DOHH2 (cell line): ENCODE measurements at regions not wholly inside any gene's neighbourhood (a gene's known extent, or its start where the extent isn't known, plus 50 kb on each side); places are given as distances from the start of the nearest gene placed in this dataset.

Experiments
- H3F3A ChIP-seq: fragments of 200-600 bp; sonication (generic), shearing (Covaris generic); 2 replicates; pipeline ENCODE4 v1.6.0; 2016; ENCODE audit warnings: antibody characterized with exemption, mild to moderate bottlenecking; ENCODE audit not compliant: control insufficient read depth, insufficient read depth
- H3K27ac ChIP-seq: fragments of 200-600 bp; sonication (generic); 2 replicates; pipeline ENCODE4 v1.5.1; 2014; ENCODE audit warnings: low read depth, mild to moderate bottlenecking, low read length, moderate library complexity
- H3K27me3 ChIP-seq: fragments of 200-600 bp; sonication (generic); 2 replicates; pipeline ENCODE4 v1.6.1; 2014; ENCODE audit warnings: mild to moderate bottlenecking, low read length, mixed read lengths; ENCODE audit not compliant: control insufficient read depth
- H3K36me3 ChIP-seq: fragments of 200-600 bp; sonication (generic); 2 replicates; pipeline ENCODE4 v1.6.1; 2014; ENCODE audit warnings: mild to moderate bottlenecking, low read length, moderate library complexity, mixed read lengths; ENCODE audit not compliant: control insufficient read depth
- H3K4me1 ChIP-seq: fragments of 200-600 bp; sonication (generic); 2 replicates; pipeline ENCODE4 v1.6.1; 2014; ENCODE audit warnings: mild to moderate bottlenecking, low read length, mixed read lengths; ENCODE audit not compliant: control insufficient read depth
- H3K4me2 ChIP-seq: fragments of 200-600 bp; sonication (generic); 2 replicates; pipeline ENCODE4 v1.6.0; 2014; ENCODE audit warnings: mild to moderate bottlenecking, low read length, moderate library complexity
- H3K4me3 ChIP-seq: fragments of 200-600 bp; sonication (generic); 2 replicates; pipeline ENCODE4 v1.5.1; 2014; ENCODE audit warnings: mild to moderate bottlenecking, low read length, mixed read lengths
- H3K79me2 ChIP-seq: fragments of 200-600 bp; sonication (generic); 2 replicates; pipeline ENCODE4 v1.6.1; 2014; ENCODE audit warnings: mild to moderate bottlenecking, low read length, mixed read lengths; ENCODE audit not compliant: control insufficient read depth
- H3K9me2 ChIP-seq: fragments of 200-600 bp; sonication (generic); replicated peaks from 2 replicates; pipeline ENCODE4 v1.6.1; 2014; ENCODE audit warnings: mild to moderate bottlenecking, low read length, mixed read lengths; ENCODE audit not compliant: control insufficient read depth
- H3K9me3 ChIP-seq: fragments of 200-600 bp; sonication (generic); 2 replicates; pipeline ENCODE4 v1.6.1; 2014; ENCODE audit warnings: antibody characterized with exemption, low read length, mixed read lengths; ENCODE audit not compliant: control insufficient read depth, insufficient read depth
- H4K20me1 ChIP-seq: fragments of 200-600 bp; sonication (generic); 2 replicates; pipeline ENCODE4 v1.6.0; 2014; ENCODE audit warnings: low read depth, mild to moderate bottlenecking, antibody characterized with exemption, low read length, moderate library complexity; ENCODE audit not compliant: control insufficient read depth, insufficient read depth
- EZH2phosphoT487 ChIP-seq: fragments of 200-600 bp; sonication (generic); IDR thresholded peaks from 2 replicates; pipeline ENCODE4 v1.6.1; 2017; ENCODE audit warnings: borderline replicate concordance, mild to moderate bottlenecking, antibody characterized with exemption, low read length, moderate library complexity, mixed read lengths
- TF ChIP-seq, protein P1 (sequence below): fragments of 200-600 bp; sonication (generic); IDR thresholded peaks from one replicate; pipeline ENCODE4 v1.5.1; 2014; ENCODE audit warnings: antibody characterized with exemption, mild to moderate bottlenecking, low read depth, low read length; ENCODE audit not compliant: poor library complexity, severe bottlenecking

DNA sequence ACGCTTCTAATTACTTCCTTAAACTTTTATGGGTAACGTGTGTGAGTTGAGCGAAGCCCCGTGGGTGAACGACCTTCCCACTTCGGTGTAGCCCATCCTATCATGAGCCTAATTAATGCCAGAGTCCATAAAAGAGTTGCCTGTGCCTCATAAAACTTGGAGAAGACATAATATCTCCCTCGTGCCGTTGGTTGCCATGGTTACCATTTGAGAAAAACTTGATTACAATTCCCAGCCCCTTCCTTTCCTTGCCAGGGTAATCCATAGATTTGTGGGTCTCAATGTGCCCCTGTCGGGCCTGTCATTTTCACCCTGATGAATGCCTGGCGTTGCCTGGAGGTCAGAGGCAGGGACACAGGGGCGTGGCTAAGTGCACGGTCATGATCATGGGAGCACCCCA is 127.1 kb downstream of the GLRX3 start:
- Histone ChIP-seq H3K27me3 (no peaks in the 10 kb centered on the region), H3K79me2 (no peaks in the 10 kb centered on the region), H3K4me1 (no peaks in the 10 kb centered on the region), H3K4me2 (no peak overlapping the region), H3F3A (no peaks in the 10 kb centered on the region), H3K27ac (no peak overlapping the region), H3K36me3 (no peaks in the 10 kb centered on the region), H3K9me2 (no peaks in the 10 kb centered on the region), H3K4me3 (no peak overlapping the region), H3K9me3 (no peaks in the 10 kb centered on the region), H4K20me1 (no peaks in the 10 kb centered on the region)
- TF ChIP-seq, protein P1, sequence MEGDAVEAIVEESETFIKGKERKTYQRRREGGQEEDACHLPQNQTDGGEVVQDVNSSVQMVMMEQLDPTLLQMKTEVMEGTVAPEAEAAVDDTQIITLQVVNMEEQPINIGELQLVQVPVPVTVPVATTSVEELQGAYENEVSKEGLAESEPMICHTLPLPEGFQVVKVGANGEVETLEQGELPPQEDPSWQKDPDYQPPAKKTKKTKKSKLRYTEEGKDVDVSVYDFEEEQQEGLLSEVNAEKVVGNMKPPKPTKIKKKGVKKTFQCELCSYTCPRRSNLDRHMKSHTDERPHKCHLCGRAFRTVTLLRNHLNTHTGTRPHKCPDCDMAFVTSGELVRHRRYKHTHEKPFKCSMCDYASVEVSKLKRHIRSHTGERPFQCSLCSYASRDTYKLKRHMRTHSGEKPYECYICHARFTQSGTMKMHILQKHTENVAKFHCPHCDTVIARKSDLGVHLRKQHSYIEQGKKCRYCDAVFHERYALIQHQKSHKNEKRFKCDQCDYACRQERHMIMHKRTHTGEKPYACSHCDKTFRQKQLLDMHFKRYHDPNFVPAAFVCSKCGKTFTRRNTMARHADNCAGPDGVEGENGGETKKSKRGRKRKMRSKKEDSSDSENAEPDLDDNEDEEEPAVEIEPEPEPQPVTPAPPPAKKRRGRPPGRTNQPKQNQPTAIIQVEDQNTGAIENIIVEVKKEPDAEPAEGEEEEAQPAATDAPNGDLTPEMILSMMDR: no peak
- TF ChIP-seq EZH2phosphoT487: no peak

DNA sequence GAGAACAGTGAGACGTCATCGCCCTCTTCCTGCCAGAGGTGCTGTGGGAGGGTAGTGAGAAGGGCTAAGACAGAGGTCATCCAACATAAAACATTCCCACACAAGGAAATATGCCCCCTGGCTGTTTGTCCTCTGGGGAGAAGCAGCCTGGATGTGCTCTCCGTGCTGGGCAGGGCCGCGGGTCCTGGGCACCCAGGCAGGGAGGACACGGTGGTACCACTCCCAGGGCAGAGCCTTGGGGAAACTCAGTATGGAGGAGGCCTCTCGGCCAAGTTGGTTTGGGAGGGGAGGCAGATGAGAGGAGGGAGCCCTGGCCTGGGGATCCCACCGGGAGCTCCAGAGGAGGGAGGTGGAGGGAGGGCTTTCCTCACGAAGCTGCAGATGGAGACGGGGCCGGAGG is 129.4 kb downstream of the GLRX3 start:
- H4K20me1 ChIP-seq: no peaks in the 10 kb centered on the region
- no peaks in the 10 kb centered on the region for H3K9me2 ChIP-seq
- no peak for TF ChIP-seq EZH2phosphoT487
- TF ChIP-seq, protein P1: no peak
- no peaks in the 10 kb centered on the region for H3K27me3 ChIP-seq
- H3K27ac ChIP-seq: no peak overlapping the region
- H3K36me3 ChIP-seq: no peaks in the 10 kb centered on the region
- H3K4me3 ChIP-seq: no peak overlapping the region
- no peaks in the 10 kb centered on the region for H3K4me1 ChIP-seq
- no peaks in the 10 kb centered on the region for H3K79me2 ChIP-seq
- no peaks in the 10 kb centered on the region for H3F3A ChIP-seq
- no peak overlapping the region for H3K4me2 ChIP-seq
- H3K9me3 ChIP-seq: no peaks in the 10 kb centered on the region

DNA sequence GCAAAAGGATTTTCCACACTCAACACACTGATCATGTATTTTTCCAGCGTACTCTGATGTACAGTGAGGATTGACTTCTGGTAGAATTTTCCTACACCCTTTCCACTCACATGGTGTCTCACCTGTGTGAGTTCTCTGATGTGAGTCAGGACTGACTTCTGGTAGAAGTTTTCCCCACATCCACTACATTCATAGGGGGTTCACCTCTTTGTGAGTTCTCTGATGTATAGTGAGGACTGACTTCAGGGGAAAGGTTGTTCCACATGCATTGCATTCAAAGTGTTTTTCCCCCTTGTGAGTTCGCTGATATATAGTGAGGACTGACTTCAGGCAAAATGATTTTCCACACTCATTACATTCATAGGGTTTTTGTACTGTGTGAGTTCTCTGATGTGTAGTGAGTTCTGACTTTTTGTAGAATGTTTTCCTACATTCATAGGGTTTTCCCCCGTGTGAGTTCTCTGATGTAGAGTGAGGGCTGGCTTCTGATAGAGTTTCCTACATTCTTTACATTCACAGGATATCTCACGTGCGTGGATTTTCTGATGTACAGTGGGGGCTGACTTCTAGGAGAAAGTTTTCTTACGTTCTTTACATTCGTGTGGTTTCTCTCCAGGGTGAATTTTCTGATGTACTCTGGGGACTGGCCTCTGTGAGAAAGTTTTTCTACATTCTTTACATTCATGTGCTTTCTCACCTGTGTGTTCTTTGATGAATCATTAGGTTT is 146.5 kb downstream of the GLRX3 start:
- Histone ChIP-seq H3K79me2 (no peaks in the 10 kb centered on the region), H3K9me2 (no peaks in the 10 kb centered on the region), H3K27me3 (no peaks in the 10 kb centered on the region), H4K20me1 (no peaks in the 10 kb centered on the region), H3K36me3 (no peaks in the 10 kb centered on the region), H3K27ac (no peak overlapping the region), H3K9me3 (peaks cover 43% of the 10 kb centered on the region; the same call in 1 of the 2 replicates), H3K4me3 (no peak overlapping the region), H3F3A (no peaks in the 10 kb centered on the region), H3K4me2 (no peak overlapping the region), H3K4me1 (no peaks in the 10 kb centered on the region)
- TF ChIP-seq, protein P1: no peak
- no peak for TF ChIP-seq EZH2phosphoT487
